ENCODE measurements at regions not wholly inside any gene's neighbourhood (a gene's known extent, or its start where the extent isn't known, plus 50 kb on each side); places are given as distances from the start of the nearest gene placed in this dataset.

- Mint-ChIP-seq H3K27ac (no peak overlapping the region), H3K27me3 (no peaks in the 10 kb centered on the region), H3K4me3 (no peak overlapping the region), H3K36me3 (ENCODE audit: low read depth) (peaks cover 81% of the 10 kb centered on the region), H3K4me1 (ENCODE audit: low read depth) (no peaks in the 10 kb centered on the region), H3K9me3 (no peaks in the 10 kb centered on the region)
- Histone ChIP-seq H3K36me3 (ENCODE audit: insufficient read depth, low read length) (no peaks in the 10 kb centered on the region), H3K9me3 (ENCODE audit: control insufficient read depth in 1 of 2, insufficient read depth in 1 of 2, low read length in 2 of 2) (peaks cover 0 to 5% of the 10 kb centered on the region in 2 experiments), H3K27ac (ENCODE audit: low read depth in 1 of 2, low read length in 2 of 2) (no peak overlapping the region), H3K27me3 (ENCODE audit: control insufficient read depth in 1 of 2, insufficient read depth in 2 of 2, low read length in 2 of 2) (no peaks in the 10 kb centered on the region), H3K4me3 (ENCODE audit: low read length) (no peak overlapping the region), H3K4me1 (ENCODE audit: insufficient read depth, low read length) (no peaks in the 10 kb centered on the region)
- DNase-seq: no peak
- ATAC-seq (ENCODE audit: poor library complexity): no peak
- POLR2A ChIA-PET: no interaction called here
- CTCF ChIA-PET: no interaction called here
- intact Hi-C loops (cut with DNase I, micrococcal nuclease): no loop called here
- no peak for TF ChIP-seq CTCF (IDR thresholded peaks at IDR 0.05)
Observed at GRCh38 chrX:63441717-63442116, 90.6 kb upstream of the SPIN4 start.

- H3K27me3 Mint-ChIP-seq: no peaks in the 10 kb centered on the region
- no peaks in the 10 kb centered on the region for H3K4me1 ChIP-seq (ENCODE audit: insufficient read depth, low read length)
- H3K36me3 Mint-ChIP-seq (ENCODE audit: low read depth): peaks cover 77% of the 10 kb centered on the region
- H3K4me1 Mint-ChIP-seq (ENCODE audit: low read depth): no peaks in the 10 kb centered on the region
- POLR2A ChIA-PET: no interaction called here
- H3K9me3 ChIP-seq (ENCODE audit: control insufficient read depth in 1 of 2, insufficient read depth in 1 of 2, low read length in 2 of 2): peaks cover 4 to 6% of the 10 kb centered on the region in 2 experiments
- no peaks in the 10 kb centered on the region for H3K27me3 ChIP-seq (ENCODE audit: control insufficient read depth in 1 of 2, insufficient read depth in 2 of 2, low read length in 2 of 2)
- TF ChIP-seq CTCF (IDR thresholded peaks at IDR 0.05): no peak
- intact Hi-C loops (cut with DNase I, micrococcal nuclease): no loop called here
- H3K27ac Mint-ChIP-seq: no peak overlapping the region
- CTCF ChIA-PET: no interaction called here
- no peaks in the 10 kb centered on the region for H3K9me3 Mint-ChIP-seq
- H3K4me3 Mint-ChIP-seq: no peak overlapping the region
- H3K4me3 ChIP-seq (ENCODE audit: low read length): no peak overlapping the region
- H3K27ac ChIP-seq (ENCODE audit: low read depth in 1 of 2, low read length in 2 of 2): no peak overlapping the region
- H3K36me3 ChIP-seq (ENCODE audit: insufficient read depth, low read length): no peaks in the 10 kb centered on the region
- no peak for DNase-seq
- no peak for ATAC-seq (ENCODE audit: poor library complexity)
Observed at GRCh38 chrX:63439580-63439979, 88.4 kb upstream of the SPIN4 start.

- no peak overlapping the region for H3K4me3 Mint-ChIP-seq
- H3K4me3 ChIP-seq (ENCODE audit: low read length): no peak overlapping the region
- no peaks in the 10 kb centered on the region for H3K4me1 Mint-ChIP-seq (ENCODE audit: low read depth)
- TF ChIP-seq CTCF (IDR thresholded peaks at IDR 0.05): no peak
- peaks cover 4 to 19% of the 10 kb centered on the region in 2 experiments for H3K9me3 ChIP-seq (ENCODE audit: control insufficient read depth in 1 of 2, insufficient read depth in 1 of 2, low read length in 2 of 2)
- CTCF ChIA-PET: no interaction called here
- H3K27me3 Mint-ChIP-seq: no peaks in the 10 kb centered on the region
- no peaks in the 10 kb centered on the region for H3K4me1 ChIP-seq (ENCODE audit: insufficient read depth, low read length)
- H3K27me3 ChIP-seq (ENCODE audit: control insufficient read depth in 1 of 2, insufficient read depth in 2 of 2, low read length in 2 of 2): no peaks in the 10 kb centered on the region
- no peaks in the 10 kb centered on the region for H3K9me3 Mint-ChIP-seq
- no peak overlapping the region for H3K27ac Mint-ChIP-seq
- intact Hi-C loops (cut with DNase I, micrococcal nuclease): no loop called here
- H3K27ac ChIP-seq (ENCODE audit: low read depth in 1 of 2, low read length in 2 of 2): no peak overlapping the region
- DNase-seq (no peak), ATAC-seq (ENCODE audit: poor library complexity) (no peak)
- POLR2A ChIA-PET: no interaction called here
- peaks cover 50% of the 10 kb centered on the region for H3K36me3 Mint-ChIP-seq (ENCODE audit: low read depth)
- no peaks in the 10 kb centered on the region for H3K36me3 ChIP-seq (ENCODE audit: insufficient read depth, low read length)
Observed at GRCh38 chrX:63436865-63437264, 85.7 kb upstream of the SPIN4 start.

Measured in CD4-positive, alpha-beta T cell (primary cell).